GM12874 (cell line): ENCODE measurements at regions not wholly inside any gene's neighbourhood (a gene's known extent, or its start where the extent isn't known, plus 50 kb on each side); places are given as distances from the start of the nearest gene placed in this dataset.

Experiments
- TF ChIP-seq, protein P1 (sequence below): IDR thresholded peaks from 2 replicates; pipeline ENCODE4 v1.5.1; 2011; ENCODE audit warnings: low read depth, mild to moderate bottlenecking, control low read depth, low read length, moderate library complexity; ENCODE audit not compliant: insufficient read depth

DNA sequence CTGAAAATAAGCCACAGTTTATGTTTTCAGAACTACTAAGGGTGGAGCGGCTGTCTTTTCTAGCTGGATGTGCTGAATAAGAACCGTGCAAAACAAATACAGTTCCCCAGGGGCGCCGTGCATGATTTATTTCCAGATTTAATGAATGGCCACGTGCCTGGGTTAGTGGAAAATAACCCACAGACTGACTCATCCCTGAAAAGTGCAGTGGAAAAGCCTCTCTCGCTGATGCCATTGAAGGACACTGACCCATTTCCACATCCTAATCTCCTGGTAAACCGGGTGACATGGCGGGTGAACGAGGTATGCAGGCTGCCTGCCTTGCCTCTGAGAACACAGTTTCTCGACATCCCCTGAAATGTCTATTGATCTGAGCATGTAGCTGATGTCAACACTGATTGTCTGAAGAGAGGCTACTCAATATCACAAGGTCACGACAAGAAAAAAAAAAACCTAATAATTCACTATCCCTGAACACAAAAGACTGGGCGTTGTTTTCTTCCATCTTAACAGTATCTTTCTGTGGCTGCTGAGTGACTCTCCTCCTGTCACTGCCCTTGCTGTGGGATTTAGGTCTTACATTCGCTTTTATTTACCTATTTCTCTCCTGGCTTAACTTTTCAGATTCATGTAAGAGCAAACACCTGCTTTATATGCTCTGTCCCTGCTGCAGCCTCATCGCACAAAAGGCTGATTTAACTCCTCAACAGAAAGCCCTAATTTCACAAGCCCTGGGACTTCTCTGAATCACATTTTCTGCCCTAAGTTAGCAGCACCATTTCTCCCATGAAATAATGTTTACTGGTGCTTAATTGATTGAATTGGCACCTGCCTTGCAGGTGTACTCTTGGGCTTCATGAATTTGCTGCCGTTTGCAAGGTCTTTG is 76.9 kb upstream of the SCOC start:
- TF ChIP-seq, protein P1, sequence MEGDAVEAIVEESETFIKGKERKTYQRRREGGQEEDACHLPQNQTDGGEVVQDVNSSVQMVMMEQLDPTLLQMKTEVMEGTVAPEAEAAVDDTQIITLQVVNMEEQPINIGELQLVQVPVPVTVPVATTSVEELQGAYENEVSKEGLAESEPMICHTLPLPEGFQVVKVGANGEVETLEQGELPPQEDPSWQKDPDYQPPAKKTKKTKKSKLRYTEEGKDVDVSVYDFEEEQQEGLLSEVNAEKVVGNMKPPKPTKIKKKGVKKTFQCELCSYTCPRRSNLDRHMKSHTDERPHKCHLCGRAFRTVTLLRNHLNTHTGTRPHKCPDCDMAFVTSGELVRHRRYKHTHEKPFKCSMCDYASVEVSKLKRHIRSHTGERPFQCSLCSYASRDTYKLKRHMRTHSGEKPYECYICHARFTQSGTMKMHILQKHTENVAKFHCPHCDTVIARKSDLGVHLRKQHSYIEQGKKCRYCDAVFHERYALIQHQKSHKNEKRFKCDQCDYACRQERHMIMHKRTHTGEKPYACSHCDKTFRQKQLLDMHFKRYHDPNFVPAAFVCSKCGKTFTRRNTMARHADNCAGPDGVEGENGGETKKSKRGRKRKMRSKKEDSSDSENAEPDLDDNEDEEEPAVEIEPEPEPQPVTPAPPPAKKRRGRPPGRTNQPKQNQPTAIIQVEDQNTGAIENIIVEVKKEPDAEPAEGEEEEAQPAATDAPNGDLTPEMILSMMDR: no peak

DNA sequence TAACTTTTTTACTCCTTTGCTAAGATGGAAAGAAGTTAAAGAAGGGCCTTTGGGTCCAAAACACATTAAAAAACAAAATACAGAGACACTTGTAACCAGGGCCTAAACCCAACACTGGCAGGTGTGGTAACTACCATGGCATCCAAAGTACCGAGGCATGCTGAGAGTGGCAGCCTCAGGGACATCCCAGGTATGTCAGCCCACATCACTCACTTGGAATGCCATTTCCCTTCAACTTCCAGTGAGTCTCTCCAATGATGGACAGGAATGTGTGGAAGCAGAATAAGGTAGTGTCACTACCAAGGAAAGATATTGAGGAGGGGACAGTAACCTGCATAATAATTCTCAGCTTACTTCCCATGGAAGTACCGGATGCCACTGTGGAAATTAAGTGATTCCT is 79.5 kb upstream of the SCOC start:
- TF ChIP-seq, protein P1: no peak

DNA sequence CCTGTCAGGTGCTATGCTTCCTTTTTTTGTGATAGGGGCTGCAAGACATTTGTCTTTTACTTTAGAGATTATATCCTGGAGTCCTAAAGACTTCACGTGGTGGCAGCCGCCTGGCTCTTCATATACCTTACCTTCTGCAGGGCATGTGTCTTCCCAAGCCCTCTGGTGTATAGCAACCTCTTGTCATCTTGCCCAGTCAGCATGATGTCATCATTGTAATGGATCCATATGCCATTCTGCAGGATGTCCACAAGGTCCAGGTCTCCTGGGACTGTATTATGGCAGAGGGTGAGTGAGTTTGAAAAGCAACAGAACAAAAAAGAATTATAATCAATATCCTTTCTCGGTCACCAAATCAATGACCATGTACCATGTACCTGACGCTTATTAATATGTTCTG is 82.2 kb upstream of the SCOC start:
- TF ChIP-seq, protein P1: no peak

DNA sequence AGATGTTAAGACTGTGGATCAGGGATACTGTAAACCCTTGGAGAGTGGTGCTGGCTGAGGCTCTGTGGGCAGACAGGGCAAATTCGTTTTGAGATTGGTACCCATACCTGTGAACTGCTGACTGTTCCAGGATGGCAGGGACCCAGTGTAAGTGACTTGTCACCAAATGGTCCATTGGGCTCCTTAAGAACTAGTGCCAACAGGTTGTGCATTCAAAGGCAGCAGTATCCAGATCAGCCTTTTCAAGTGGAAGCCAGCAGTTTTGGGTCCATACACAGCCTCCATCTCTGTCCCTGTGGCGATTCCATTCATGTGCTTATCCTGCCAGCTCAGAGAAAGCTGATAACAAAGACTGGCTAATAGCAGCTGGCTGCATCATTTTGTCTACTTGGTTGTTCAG is 84.0 kb upstream of the SCOC start:
- TF ChIP-seq, protein P1: no peak

DNA sequence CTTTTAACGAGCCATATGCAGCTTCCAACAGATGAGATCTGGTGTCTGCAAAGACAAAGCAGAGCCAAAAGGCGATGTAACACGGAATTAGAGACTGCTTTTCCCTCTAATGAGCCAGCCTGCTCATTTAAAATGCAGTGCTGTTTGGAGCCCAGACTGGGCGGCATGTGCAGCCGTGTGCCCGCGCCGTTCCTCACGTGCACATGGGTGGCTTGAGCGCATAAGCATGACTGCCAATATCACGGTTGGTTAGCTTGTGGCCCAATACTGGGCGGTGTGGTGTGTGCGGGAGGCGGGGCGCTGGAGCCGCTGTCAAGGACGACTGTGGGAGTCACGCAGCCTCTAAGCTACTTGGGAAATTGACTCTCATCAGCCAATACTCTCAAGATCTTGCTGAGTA is 87.0 kb upstream of the SCOC start:
- TF ChIP-seq, protein P1: no peak

DNA sequence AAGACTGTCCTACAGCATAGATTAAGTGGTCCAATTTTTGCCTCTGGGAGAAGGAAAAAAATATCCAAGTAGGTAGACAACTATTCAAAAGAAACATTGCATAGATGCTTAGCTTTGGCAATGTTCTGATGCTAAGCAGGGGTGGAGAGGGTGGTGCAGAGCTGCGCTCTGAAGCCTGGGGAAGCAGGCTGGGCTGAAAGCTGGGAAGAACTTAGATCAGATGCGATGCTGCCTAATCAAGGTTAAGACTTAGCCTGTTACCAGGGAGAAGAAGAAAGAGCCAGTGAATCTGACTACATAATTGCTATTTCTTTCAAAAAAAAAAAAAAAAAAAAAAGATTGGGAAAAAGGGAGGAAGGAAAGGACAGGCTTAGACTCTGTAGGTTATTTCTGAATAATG is 89.0 kb upstream of the SCOC start:
- TF ChIP-seq, protein P1: no peak

DNA sequence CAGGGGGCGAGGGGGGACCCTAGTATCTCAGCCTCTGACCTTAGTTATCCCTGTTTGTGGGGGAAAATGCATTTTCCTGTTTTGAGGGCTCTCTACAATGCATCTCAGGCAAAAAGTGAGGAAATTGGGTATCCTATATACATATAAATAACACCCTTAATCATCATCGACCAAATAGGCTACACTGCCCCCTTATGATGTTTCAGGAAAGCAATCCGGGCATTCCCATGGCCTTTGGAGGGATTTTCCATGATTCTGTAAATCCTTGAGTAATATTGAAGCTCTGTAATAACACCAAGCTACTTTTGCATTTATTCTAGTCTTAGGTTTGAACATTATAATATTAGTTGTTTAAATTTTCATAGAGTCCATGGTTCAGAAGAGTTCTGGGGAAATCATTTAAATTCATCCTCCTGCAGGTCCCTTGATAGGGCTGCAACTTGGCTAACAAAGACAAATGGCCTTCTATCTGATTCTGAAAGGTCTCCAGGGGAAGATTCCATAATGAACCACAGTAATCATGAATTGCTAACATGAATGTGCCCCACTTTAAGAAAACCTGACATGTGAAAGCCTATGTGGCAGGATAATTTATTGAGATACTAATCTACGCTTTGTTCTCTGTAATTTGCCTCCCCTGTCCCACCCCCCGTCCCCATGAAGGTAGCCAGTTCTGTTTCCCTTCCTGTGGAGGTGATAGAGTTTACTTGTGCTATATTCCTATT is 91.5 kb upstream of the SCOC start:
- TF ChIP-seq, protein P1: no peak
